AG10803 (cell line): ENCODE measurements at regions not wholly inside any gene's neighbourhood (a gene's known extent, or its start where the extent isn't known, plus 50 kb on each side); places are given as distances from the start of the nearest gene placed in this dataset.

Source experiments
- DNase-seq: peaks from one replicate; pipeline ENCODE4 v3.0.0; 2010; ENCODE audit warnings: low read depth
- H3K4me3 ChIP-seq: 2 replicates; pipeline ENCODE4 v1.5.1; 2011; ENCODE audit warnings: mild to moderate bottlenecking, low read length, control low read depth
- TF ChIP-seq, protein P1 (sequence below): conservative IDR thresholded peaks from 2 replicates; pipeline ENCODE4 v1.5.1; 2011; ENCODE audit warnings: mild to moderate bottlenecking, low read length, control low read depth, inconsistent platforms

DNA sequence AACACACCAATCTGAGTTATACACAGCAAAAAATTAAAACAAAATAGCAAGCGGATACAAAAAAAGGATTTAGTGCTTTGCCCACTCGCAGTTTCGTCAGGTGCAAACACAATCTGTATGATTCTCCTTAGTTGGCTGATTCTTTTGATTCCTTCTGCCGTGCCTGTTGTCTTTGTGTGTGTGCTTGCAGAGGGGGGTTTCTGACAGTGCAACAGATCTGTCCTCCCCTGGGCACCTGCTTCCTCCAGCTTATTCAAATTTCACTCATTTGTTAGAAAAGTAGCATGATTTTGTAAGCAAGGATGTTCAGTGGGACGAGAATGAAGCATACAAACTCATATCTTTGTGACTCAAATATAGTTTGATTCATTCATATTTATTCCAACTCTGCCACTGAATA, 74.0 kb upstream of the NEO1 start:
- TF ChIP-seq, protein P1, sequence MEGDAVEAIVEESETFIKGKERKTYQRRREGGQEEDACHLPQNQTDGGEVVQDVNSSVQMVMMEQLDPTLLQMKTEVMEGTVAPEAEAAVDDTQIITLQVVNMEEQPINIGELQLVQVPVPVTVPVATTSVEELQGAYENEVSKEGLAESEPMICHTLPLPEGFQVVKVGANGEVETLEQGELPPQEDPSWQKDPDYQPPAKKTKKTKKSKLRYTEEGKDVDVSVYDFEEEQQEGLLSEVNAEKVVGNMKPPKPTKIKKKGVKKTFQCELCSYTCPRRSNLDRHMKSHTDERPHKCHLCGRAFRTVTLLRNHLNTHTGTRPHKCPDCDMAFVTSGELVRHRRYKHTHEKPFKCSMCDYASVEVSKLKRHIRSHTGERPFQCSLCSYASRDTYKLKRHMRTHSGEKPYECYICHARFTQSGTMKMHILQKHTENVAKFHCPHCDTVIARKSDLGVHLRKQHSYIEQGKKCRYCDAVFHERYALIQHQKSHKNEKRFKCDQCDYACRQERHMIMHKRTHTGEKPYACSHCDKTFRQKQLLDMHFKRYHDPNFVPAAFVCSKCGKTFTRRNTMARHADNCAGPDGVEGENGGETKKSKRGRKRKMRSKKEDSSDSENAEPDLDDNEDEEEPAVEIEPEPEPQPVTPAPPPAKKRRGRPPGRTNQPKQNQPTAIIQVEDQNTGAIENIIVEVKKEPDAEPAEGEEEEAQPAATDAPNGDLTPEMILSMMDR = no peak
- no peak for DNase-seq
- H3K4me3 ChIP-seq = no peak overlapping the region

DNA sequence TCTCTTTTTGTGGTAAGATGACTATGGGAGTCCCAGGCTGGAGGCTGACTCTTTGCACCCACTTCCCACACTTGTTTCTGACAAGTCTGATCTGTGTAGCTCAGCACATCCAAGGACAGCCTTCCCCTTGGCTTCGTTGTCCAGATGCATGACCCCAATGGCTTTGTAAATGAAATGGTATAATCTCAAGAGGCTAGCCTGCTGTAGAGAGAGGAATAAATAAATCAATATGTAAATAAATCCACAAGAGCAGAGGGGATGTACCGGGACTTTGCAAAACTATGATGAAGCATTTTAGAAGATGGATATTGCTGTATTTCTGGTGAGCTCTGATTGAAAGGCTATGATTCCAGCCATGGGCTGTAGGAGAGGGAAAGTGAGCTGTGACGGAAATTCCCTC, 79.9 kb upstream of the NEO1 start:
- DNase-seq = no peak
- H3K4me3 ChIP-seq = no peak overlapping the region
- TF ChIP-seq, protein P1 = no peak

DNA sequence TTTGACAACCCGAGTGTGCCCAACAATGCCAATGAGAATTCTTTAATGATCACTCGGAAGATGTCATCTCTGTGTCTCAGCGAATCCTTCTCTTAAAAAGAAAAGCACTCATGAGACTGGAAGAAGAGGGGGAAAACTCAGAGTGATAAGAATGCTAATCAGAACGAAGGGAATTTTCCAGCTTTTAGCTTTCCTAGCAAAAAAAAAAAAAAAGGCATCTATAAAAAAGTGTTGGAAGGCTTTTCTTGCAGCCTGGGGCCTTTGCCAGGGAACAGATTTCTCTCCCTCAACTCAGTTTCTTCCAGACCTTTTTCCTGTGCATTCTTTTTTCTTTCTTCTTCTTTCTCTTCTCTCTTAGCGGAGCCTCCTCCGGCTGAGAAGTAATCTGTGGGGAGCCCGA, 80.5 kb upstream of the NEO1 start:
- TF ChIP-seq, protein P1 = no peak
- H3K4me3 ChIP-seq = no peak overlapping the region
- no peak for DNase-seq

DNA sequence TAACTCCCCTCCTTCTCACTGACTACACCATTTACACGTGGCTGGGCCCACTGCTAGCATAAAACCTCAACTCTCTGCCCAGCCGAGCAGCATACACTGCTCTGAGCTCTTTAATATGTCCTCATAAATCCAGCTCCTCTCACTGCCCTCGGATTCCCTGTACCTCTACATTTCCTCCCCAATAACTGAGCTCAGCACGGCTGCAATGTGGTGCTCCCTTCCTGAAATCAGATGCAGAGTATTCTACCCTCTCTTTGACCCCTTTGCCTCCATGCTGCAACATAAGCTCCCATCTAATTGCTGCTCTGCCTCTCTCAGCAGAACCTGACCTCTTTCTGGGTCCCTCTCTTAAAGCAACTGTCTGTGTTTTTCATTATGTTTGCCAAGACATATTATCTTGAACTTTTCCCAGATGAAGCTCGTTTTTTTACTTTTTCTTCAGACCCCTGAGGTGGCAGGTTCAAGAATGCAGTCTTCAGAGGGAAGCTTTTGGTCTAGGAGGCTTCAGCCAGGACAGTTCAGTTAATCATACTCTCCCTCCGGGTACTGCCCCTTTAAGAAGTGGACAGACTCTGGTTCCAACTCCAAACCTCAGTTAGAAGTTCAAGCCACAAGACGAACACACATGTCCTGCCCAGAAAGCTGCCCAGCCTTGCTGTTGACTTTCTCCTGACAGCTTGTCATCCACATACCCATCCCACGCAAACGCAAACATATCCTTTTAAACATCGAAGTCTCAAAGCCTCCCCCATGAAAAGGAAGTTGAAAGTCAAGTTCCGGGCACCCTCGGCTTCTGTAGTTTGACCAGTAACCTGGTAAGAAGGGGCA, 81.1 kb upstream of the NEO1 start:
- no peak for DNase-seq
- TF ChIP-seq, protein P1 = no peak
- H3K4me3 ChIP-seq = no peak overlapping the region

DNA sequence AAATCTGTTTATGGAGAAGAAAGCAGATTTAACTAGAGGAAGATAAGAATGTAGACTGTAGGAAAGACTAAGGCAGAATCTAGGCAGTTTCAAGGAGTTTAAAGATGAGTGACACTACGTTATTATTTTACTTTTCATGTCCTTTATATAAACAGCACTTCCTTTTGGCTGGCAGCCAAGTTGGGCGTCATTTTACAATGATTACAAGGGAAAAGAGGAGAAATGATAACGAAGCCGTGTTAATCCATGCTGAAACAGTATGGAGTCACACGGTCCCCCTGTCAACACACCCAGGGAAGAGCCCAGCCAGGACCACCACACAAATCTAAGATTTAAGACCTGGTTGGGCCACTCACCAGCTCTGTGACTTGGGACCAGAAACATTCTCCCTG, 83.7 kb upstream of the NEO1 start:
- TF ChIP-seq, protein P1 = no peak
- no peak for DNase-seq

DNA sequence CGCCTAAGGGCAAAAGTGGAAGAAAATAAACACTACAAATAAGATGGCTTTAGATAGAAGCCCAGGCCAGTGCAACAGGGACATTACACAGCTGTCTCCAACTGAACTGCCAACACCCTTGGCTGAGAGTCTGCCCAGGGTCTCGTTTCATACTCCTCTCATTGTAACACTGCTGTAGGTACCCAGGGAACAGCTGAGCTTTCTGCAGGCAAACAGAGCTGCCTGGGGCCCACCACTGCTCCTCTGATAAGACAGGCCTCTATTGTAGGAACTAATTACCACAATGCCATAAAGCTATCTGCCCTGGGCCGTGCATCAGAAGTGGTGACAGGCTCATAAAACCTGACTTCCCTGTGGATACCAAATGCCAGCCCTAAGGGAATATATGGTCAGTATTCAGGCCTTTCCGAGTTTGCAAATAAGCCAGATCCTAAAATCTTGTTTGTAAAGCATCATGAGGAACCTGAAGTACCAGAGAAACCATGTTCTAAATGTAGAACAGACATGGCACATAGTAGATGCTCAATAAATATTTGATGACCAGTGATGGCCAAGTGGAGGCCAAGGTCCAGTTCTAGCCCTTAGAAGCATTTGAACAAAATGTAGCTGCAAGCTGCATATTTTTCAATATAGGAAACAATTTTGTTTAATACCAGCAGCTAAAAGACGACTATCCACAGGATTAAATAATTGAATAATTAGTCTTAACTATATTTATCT, 84.3 kb upstream of the NEO1 start:
- no peak for DNase-seq
- H3K4me3 ChIP-seq = no peak overlapping the region
- TF ChIP-seq, protein P1 = no peak

More for the DNA sequence above, 83.7 kb upstream of the NEO1 start:
- no peak overlapping the region for H3K4me3 ChIP-seq

DNA sequence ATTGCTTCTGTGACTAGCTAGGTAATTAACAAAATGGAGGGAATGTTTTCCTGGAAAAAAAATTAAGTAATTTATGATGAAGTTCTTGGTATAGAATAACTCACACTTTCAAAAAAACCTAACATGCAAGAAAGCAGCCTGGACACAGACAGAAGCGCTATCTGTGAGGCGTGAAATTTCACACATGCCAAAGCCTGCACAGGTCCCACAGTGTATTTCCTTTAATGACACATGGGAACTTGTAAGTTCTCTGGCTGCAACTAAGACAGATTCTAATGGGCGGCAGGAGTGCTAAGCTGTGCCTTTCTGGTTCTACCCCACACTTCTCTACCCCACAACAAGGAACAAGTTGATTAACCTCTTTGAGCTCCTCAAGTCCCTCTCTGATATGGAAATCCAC, 84.9 kb upstream of the NEO1 start:
- H3K4me3 ChIP-seq = no peak overlapping the region
- DNase-seq = no peak
- TF ChIP-seq, protein P1 = no peak
